MV-4-11 (cell line): ENCODE measurements at regions not wholly inside any gene's neighbourhood (a gene's known extent, or its start where the extent isn't known, plus 50 kb on each side); places are given as distances from the start of the nearest gene placed in this dataset.
A peak's percentile ranks its signal among the peaks of the same experiment; 100 is the strongest.

Source experiments
- DNase-seq: peaks from one replicate; lab custom pipeline; 2025; lab: John Stamatoyannopoulos, UW

GRCh38 chr10:2980791-2981360 is 86.5 kb upstream of the PFKP start:
- DNase-seq, result peak; percentile 52

- no peak for DNase-seq
These were observed 87.2 kb upstream of the PFKP start for GRCh38 chr10:2980116-2980515.

GRCh38 chr10:2979306-2979705 is 88.0 kb upstream of the PFKP start:
- DNase-seq, result peak; percentile 76

- DNase-seq, result no peak
These were observed 88.6 kb upstream of the PFKP start for GRCh38 chr10:2978574-2979273.

GRCh38 chr10:2978111-2978510 is 89.2 kb upstream of the PFKP start:
- peak; percentile 62 for DNase-seq

GRCh38 chr10:2974503-2975207 is 92.7 kb upstream of the PFKP start:
- DNase-seq, result no peak

GRCh38 chr10:2974083-2974482 is 93.3 kb upstream of the PFKP start:
- no peak for DNase-seq

GRCh38 chr10:2972810-2973209 is 94.5 kb upstream of the PFKP start:
- no peak for DNase-seq

GRCh38 chr10:2972216-2972615 is 95.1 kb upstream of the PFKP start:
- no peak for DNase-seq

- DNase-seq, result no peak
These were observed 97.0 kb upstream of the PFKP start for GRCh38 chr10:2970190-2970823.

- DNase-seq, result peak; percentile 53
These were observed 98.8 kb upstream of the PFKP start for GRCh38 chr10:2968401-2969058.

GRCh38 chr10:2966134-2966533 is 101.2 kb upstream of the PFKP start:
- no peak for DNase-seq

GRCh38 chr10:2964632-2965296 is 102.6 kb upstream of the PFKP start:
- DNase-seq, result peak; percentile 23

- no peak for DNase-seq
These were observed 103.3 kb upstream of the PFKP start for GRCh38 chr10:2963889-2964631.

- DNase-seq, result no peak
These were observed 105.2 kb upstream of the PFKP start for GRCh38 chr10:2962194-2962593.

GRCh38 chr10:2958659-2959058 is 108.7 kb upstream of the PFKP start:
- DNase-seq, result no peak

- DNase-seq, result no peak
These were observed 109.6 kb upstream of the PFKP start for GRCh38 chr10:2957785-2958184.

GRCh38 chr10:2955064-2955463 is 112.3 kb upstream of the PFKP start:
- no peak for DNase-seq

GRCh38 chr10:2953495-2953894 is 113.9 kb upstream of the PFKP start:
- DNase-seq, result no peak

GRCh38 chr10:2951235-2951835 is 116.0 kb upstream of the PFKP start:
- DNase-seq, result no peak

GRCh38 chr10:2950546-2950945 is 116.8 kb upstream of the PFKP start:
- DNase-seq, result no peak
